ENCODE measurements at regions not wholly inside any gene's neighbourhood (a gene's known extent, or its start where the extent isn't known, plus 50 kb on each side); places are given as distances from the start of the nearest gene placed in this dataset.

GRCh38 chr5:97436405-97436804 lies 253.4 kb upstream of the RIOK2 start:
- Histone ChIP-seq H3K79me1 (ENCODE audit: low read depth, low read length) (no peaks in the 10 kb centered on the region), H2BK120ac (replicated peaks; ENCODE audit: low read depth, low read length) (no peak overlapping the region), H3K4ac (replicated peaks; ENCODE audit: insufficient read length, low read depth, low read length) (no peak overlapping the region), H3K4me2 (ENCODE audit: insufficient read depth in 1 of 2, low read depth in 2 of 2, low read length in 2 of 2) (no peak overlapping the region), H3K4me1 (replicated peaks in 1 of 4; ENCODE audit: control insufficient read depth in 3 of 4, insufficient read depth in 4 of 4, low read length in 3 of 4) (no peaks in the 10 kb centered on the region), H3K23me2 (ENCODE audit: low read depth, low read length) (no peaks in the 10 kb centered on the region), H4K91ac (replicated peaks; ENCODE audit: insufficient read length, low read length) (no peak overlapping the region), H3K9me3 (ENCODE audit: insufficient read depth in 2 of 2, low read depth in 1 of 2, low read length in 1 of 2) (no peaks in the 10 kb centered on the region), H2AK5ac (ENCODE audit: low read depth, low read length) (no peak overlapping the region), H2AFZ (ENCODE audit: low read length) (no peak overlapping the region), H2BK12ac (ENCODE audit: low read depth, low read length) (no peak overlapping the region), H3K27me3 (replicated peaks in 1 of 4; ENCODE audit: control insufficient read depth in 3 of 4, extremely low read depth in 1 of 4, insufficient read depth in 3 of 4, low read length in 3 of 4) (no peaks in the 10 kb centered on the region), H4K20me1 (replicated peaks in 1 of 2; ENCODE audit: control insufficient read depth in 1 of 2, insufficient read depth in 2 of 2, low read length in 2 of 2) (no peaks in the 10 kb centered on the region), H3K23ac (ENCODE audit: insufficient read length) (no peak overlapping the region), H2BK15ac (ENCODE audit: low read length) (no peak overlapping the region), H3K79me2 (ENCODE audit: control insufficient read depth in 1 of 2, insufficient read depth in 2 of 2, low read length in 2 of 2) (no peaks in the 10 kb centered on the region), H2BK5ac (ENCODE audit: low read depth, low read length) (no peak overlapping the region), H3K36me3 (ENCODE audit: control insufficient read depth in 2 of 4, insufficient read depth in 4 of 4, low read length in 3 of 4) (no peaks in the 10 kb centered on the region), H3K18ac (ENCODE audit: extremely low read depth, low read length) (no peak overlapping the region), H3K4me3 (ENCODE audit: extremely low read depth in 1 of 4, insufficient read depth in 2 of 4, low read depth in 3 of 4, low read length in 4 of 4) (no peak overlapping the region), H2BK20ac (ENCODE audit: low read length) (no peak overlapping the region), H3K56ac (replicated peaks; ENCODE audit: insufficient read length, low read depth, low read length) (no peak overlapping the region), H4K5ac (ENCODE audit: insufficient read length, low read depth, low read length) (no peak overlapping the region), H3K14ac (ENCODE audit: insufficient read length) (no peak overlapping the region), H4K8ac (ENCODE audit: extremely low read depth, insufficient read depth, low read length) (no peak overlapping the region), H3K9ac (replicated peaks in 1 of 4; ENCODE audit: extremely low read depth in 1 of 4, low read depth in 3 of 4, low read length in 3 of 4) (no peak overlapping the region), H3K27ac (ENCODE audit: low read depth, low read length) (no peak overlapping the region)
- FAIRE-seq (no peak), DNase-seq (ENCODE audit: low read depth in 1 of 2, low spot score in 2 of 2) (no peak)
- POLR2A ChIA-PET (ENCODE audit: partially characterized antibody): no interaction called here
- CTCF ChIA-PET (ENCODE audit: partially characterized antibody): no interaction called here
- TF ChIP-seq MAFK (IDR thresholded peaks at IDR 0.05; ENCODE audit: low read depth, low read length) (no peak), BCL11A (IDR thresholded peaks at IDR 0.05; ENCODE audit: low read depth in 2 of 2, low read length in 2 of 2) (no peak), BACH1 (IDR thresholded peaks at IDR 0.05; ENCODE audit: low read length) (no peak), TAF1 (IDR thresholded peaks at IDR 0.05; ENCODE audit: low read depth, low read length) (no peak), TCF12 (IDR thresholded peaks at IDR 0.05; ENCODE audit: low read depth, low read length) (no peak), EGR1 (IDR thresholded peaks at IDR 0.05; ENCODE audit: borderline replicate concordance, low read depth, low read length) (no peak), FOSL1 (IDR thresholded peaks at IDR 0.05; ENCODE audit: insufficient read depth, low read depth, low read length) (no peak), BRCA1 (IDR thresholded peaks at IDR 0.05; ENCODE audit: low read depth, low read length) (no peak), CBX8 (IDR thresholded peaks at IDR 0.05; ENCODE audit: borderline replicate concordance, low read depth, low read length) (no peak), ZNF274 (IDR thresholded peaks at IDR 0.05; ENCODE audit: borderline replicate concordance, extremely low read depth, low read length) (no peak), GABPA (IDR thresholded peaks at IDR 0.05; ENCODE audit: borderline replicate concordance, insufficient read depth, low read length) (no peak), JUND (IDR thresholded peaks at IDR 0.05; ENCODE audit: low read length) (no peak), PHF8 (conservative IDR thresholded peaks at IDR 0.05; ENCODE audit: low read depth, low read length) (no peak), SIX5 (IDR thresholded peaks at IDR 0.05; ENCODE audit: low read depth, low read length) (no peak), MAX (IDR thresholded peaks at IDR 0.05) (no peak), NRF1 (IDR thresholded peaks at IDR 0.05; ENCODE audit: low read depth, low read length) (no peak), CBX5 (IDR thresholded peaks at IDR 0.05; ENCODE audit: low read depth, low read length) (no peak), POU5F1 (IDR thresholded peaks at IDR 0.05; ENCODE audit: low read depth, low read length) (no peak)

Measured in H1 (cell line).